Esophagus (tissue), 2 donors: ENCODE measurements at regions not wholly inside any gene's neighbourhood (a gene's known extent, or its start where the extent isn't known, plus 50 kb on each side); places are given as distances from the start of the nearest gene placed in this dataset.
"Not testable (repeated sequence)": the region's sequence is repeated elsewhere in the genome, so short reads cannot be mapped to it uniquely, and the experiment has no call there.

Experiments used
- H3K27ac ChIP-seq, 2 donors: one replicate each; pipeline ENCODE4 v1.5.1; 2013; ENCODE audit warnings: low read depth in 2 of 2, mild to moderate bottlenecking in 2 of 2, inconsistent platforms in 1 of 2, low read length in 1 of 2, moderate library complexity in 1 of 2
- H3K27me3 ChIP-seq, 2 donors: one replicate each; pipeline ENCODE4 v1.6.1; 2013; ENCODE audit warnings: low read length in 2 of 2, control low read depth in 1 of 2, mild to moderate bottlenecking in 1 of 2; ENCODE audit not compliant: insufficient read depth in 2 of 2, control insufficient read depth in 1 of 2
- H3K36me3 ChIP-seq, 2 donors: one replicate each; pipeline ENCODE4 v1.6.1; 2013; ENCODE audit warnings: low read length in 1 of 2; ENCODE audit not compliant: control insufficient read depth in 2 of 2, insufficient read depth in 2 of 2
- H3K4me1 ChIP-seq, 2 donors: one replicate each; pipeline ENCODE4 v1.6.1; 2013; ENCODE audit warnings: low read length in 1 of 2; ENCODE audit not compliant: control insufficient read depth in 2 of 2, insufficient read depth in 2 of 2
- H3K4me3 ChIP-seq, 2 donors: one replicate each; pipeline ENCODE4 v1.5.1; 2013; ENCODE audit warnings: low read length in 2 of 2, mild to moderate bottlenecking in 2 of 2, low read depth in 1 of 2, moderate library complexity in 1 of 2
- H3K9me3 ChIP-seq, 2 donors: one replicate each; pipeline ENCODE4 v1.6.1; 2013; ENCODE audit warnings: mild to moderate bottlenecking in 2 of 2, low read depth in 1 of 2, low read length in 1 of 2, moderate library complexity in 1 of 2; ENCODE audit not compliant: control insufficient read depth in 2 of 2, insufficient read depth in 1 of 2
- WGBS, 2 donors: extraction: QIAGEN DNeasy Blood & Tissue Kit; methylation state at CpG; one replicate each; pipeline ENCODE4 v1.1.7; 2013; 5-methylcytosine and 5-hydroxymethylcytosine counted together
- donor health status: healthy with polysubstance abuse.
- donor health status: Bipolar disorder and iron deficiency.

- no peak overlapping the region for H3K4me3 ChIP-seq
- H3K27ac ChIP-seq: no peak overlapping the region
- H3K27me3 ChIP-seq: peaks cover 3 to 5% of the 10 kb centered on the region in 2 donors
- no peaks in the 10 kb centered on the region for H3K36me3 ChIP-seq
- peaks cover 0 to 6% of the 10 kb centered on the region in 2 donors for H3K4me1 ChIP-seq
- WGBS, 2 donors: 86 to 95% methylated on average over 26 of the region's 26 CpGs
- H3K9me3 ChIP-seq: peaks cover 0 to 3% of the 10 kb centered on the region in 2 donors
These were observed 126.8 kb upstream of the CXorf66 start for GRCh38 chrX:140092121-140092520.

GRCh38 chrX:140091125-140091886 is 126.0 kb upstream of the CXorf66 start:
- WGBS, 2 donors: 2 to 29% methylated on average over 63 to 88 of the region's 88 CpGs
- no peaks in the 10 kb centered on the region for H3K36me3 ChIP-seq
- peaks cover 0 to 6% of the 10 kb centered on the region in 2 donors for H3K4me1 ChIP-seq
- H3K27ac ChIP-seq: no peak overlapping the region
- H3K27me3 ChIP-seq: peaks cover 3 to 5% of the 10 kb centered on the region in 2 donors
- peak overlapping the region; percentile 28 to 39 for H3K4me3 ChIP-seq
- peaks cover 0 to 3% of the 10 kb centered on the region in 2 donors for H3K9me3 ChIP-seq

- peaks cover 0 to 6% of the 10 kb centered on the region in 2 donors for H3K4me1 ChIP-seq
- no peaks in the 10 kb centered on the region for H3K36me3 ChIP-seq
- 11 to 31% methylated on average over 15 of the region's 15 CpGs for WGBS, 2 donors
- H3K4me3 ChIP-seq: no peak overlapping the region
- peaks cover 3 to 5% of the 10 kb centered on the region in 2 donors for H3K27me3 ChIP-seq
- H3K9me3 ChIP-seq: peaks cover 0 to 3% of the 10 kb centered on the region in 2 donors
- no peak overlapping the region for H3K27ac ChIP-seq
These were observed 125.4 kb upstream of the CXorf66 start for GRCh38 chrX:140090800-140091124.

DNA sequence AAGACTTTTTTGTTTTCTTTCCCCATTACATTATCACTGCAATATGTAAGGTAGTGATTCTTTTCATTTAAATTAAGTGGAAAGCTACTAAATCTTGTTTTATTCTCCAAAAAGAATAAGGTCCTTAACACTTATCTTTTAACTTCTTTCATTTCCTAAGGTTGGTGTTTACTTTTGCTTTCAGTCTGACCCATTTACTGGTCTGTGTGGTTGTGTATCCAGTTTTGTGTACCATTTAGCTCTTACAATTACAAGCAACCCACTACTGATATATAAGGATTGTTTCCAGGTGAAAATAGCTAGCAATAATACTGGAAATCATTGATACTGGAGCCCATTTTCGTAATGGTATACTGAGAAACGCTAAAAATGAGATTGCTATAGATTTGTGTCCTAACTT is 123.1 kb upstream of the CXorf66 start:
- 75 to 77% methylated on average over 2 of the region's 2 CpGs for WGBS, 2 donors

DNA sequence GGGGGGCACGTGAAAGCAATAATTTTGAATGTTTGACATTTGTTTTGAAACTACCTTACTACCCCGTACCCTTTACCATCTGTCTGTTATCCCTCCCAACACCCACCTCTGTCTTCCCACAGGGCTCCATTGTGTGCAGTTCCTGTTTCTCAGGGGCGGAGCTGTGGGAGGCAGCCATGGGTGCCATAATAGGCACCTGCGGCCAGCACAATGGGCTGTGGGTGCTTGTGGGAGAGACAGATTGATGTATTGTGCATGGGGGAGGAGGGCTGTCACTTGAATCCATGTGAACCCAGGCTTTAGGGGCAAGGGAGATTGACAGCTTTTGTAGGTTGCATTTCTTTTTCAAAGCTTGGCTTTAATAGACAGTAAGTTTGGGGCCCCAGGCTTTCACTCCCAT is 122.6 kb upstream of the CXorf66 start:
- H3K4me3 ChIP-seq: no peak overlapping the region
- no peaks in the 10 kb centered on the region for H3K36me3 ChIP-seq
- H3K27ac ChIP-seq: no peak overlapping the region
- H3K9me3 ChIP-seq: peaks cover 0 to 3% of the 10 kb centered on the region in 2 donors
- WGBS, 2 donors: 31 to 45% methylated on average over 4 of the region's 4 CpGs
- peaks cover 3% of the 10 kb centered on the region in 2 donors for H3K27me3 ChIP-seq
- H3K4me1 ChIP-seq: peaks cover 0 to 6% of the 10 kb centered on the region in 2 donors

More for the DNA sequence above, 123.1 kb upstream of the CXorf66 start:
- peaks cover 0 to 6% of the 10 kb centered on the region in 2 donors for H3K4me1 ChIP-seq
- H3K27me3 ChIP-seq: peaks cover 3% of the 10 kb centered on the region in 2 donors
- H3K4me3 ChIP-seq: no peak overlapping the region
- no peak overlapping the region for H3K27ac ChIP-seq
- H3K9me3 ChIP-seq: peaks cover 0 to 3% of the 10 kb centered on the region in 2 donors
- H3K36me3 ChIP-seq: no peaks in the 10 kb centered on the region

DNA sequence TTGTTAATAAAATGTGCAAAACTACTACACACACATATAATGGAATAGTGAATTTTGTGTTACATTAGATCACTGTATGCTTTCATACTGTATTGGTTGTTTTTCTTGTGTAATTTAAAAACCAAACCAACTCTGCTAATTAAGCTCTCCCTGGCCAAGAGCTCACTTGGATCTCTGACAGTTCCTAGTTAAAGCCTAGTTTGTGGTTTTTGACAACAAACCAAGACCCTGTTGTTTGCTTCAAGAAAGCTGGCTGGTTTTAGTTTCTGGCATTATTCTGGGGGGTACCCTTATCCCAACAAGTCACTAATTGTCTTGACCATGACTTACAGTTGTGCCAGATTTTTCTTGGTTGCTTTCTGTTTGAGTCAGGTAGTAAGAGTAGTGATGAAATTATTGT is 121.4 kb upstream of the CXorf66 start:
- Histone ChIP-seq H3K9me3 (peaks cover 0 to 3% of the 10 kb centered on the region in 2 donors), H3K4me3 (no peak overlapping the region), H3K36me3 (no peaks in the 10 kb centered on the region), H3K27me3 (peaks cover 0 to 1% of the 10 kb centered on the region in 2 donors), H3K4me1 (peaks cover 0 to 5% of the 10 kb centered on the region in 2 donors), H3K27ac (no peak overlapping the region)

GRCh38 chrX:140074851-140075250 is 109.5 kb upstream of the CXorf66 start:
- H3K9me3 ChIP-seq, H3K4me3 ChIP-seq, H3K36me3 ChIP-seq, H3K27ac ChIP-seq, H3K27me3 ChIP-seq, H3K4me1 ChIP-seq: not testable (repeated sequence)
- WGBS, 2 donors: no CpG with 5 or more reads among the region's 2 CpGs

- H3K27ac ChIP-seq: no peak overlapping the region
- H3K4me3 ChIP-seq: no peak overlapping the region
- no peaks in the 10 kb centered on the region for H3K36me3 ChIP-seq
- H3K4me1 ChIP-seq: no peaks in the 10 kb centered on the region
- no peaks in the 10 kb centered on the region for H3K9me3 ChIP-seq
- H3K27me3 ChIP-seq: no peaks in the 10 kb centered on the region
These were observed 105.7 kb upstream of the CXorf66 start for GRCh38 chrX:140071037-140071436.

- WGBS, 2 donors: 68 to 71% methylated on average over 3 of the region's 3 CpGs
- Histone ChIP-seq H3K27me3 (no peaks in the 10 kb centered on the region), H3K9me3 (no peaks in the 10 kb centered on the region), H3K4me1 (no peaks in the 10 kb centered on the region), H3K27ac (no peak overlapping the region), H3K4me3 (no peak overlapping the region), H3K36me3 (no peaks in the 10 kb centered on the region)
These were observed 100.8 kb upstream of the CXorf66 start for GRCh38 chrX:140065961-140066662.

DNA sequence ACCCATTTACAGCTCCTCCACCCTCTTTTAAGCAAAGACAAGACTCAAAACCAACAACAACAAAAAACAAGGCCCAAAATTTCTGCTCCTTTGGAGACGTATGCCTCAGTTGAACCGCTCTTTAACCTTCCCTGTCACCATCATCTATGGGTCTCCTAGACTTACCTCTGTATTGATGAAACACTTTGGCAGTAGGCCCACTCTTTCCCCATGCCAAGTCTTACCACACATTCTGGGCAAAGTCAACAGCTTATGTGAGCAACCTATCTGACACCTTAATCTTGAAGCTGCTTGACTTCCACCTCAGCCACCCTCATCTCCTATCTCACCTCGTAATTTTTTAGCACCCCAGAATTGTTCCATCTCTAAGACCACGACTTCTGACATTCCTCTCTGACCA is 99.7 kb upstream of the CXorf66 start:
- WGBS, 2 donors: 29 to 35% methylated on average over 4 of the region's 4 CpGs

More for the DNA sequence above, 99.7 kb upstream of the CXorf66 start:
- Histone ChIP-seq H3K9me3 (peaks cover 0 to 2% of the 10 kb centered on the region in 2 donors), H3K4me3 (no peak overlapping the region), H3K36me3 (no peaks in the 10 kb centered on the region), H3K27ac (no peak overlapping the region), H3K27me3 (no peaks in the 10 kb centered on the region), H3K4me1 (no peaks in the 10 kb centered on the region)
